ENCODE measurements at regions not wholly inside any gene's neighbourhood (a gene's known extent, or its start where the extent isn't known, plus 50 kb on each side); places are given as distances from the start of the nearest gene placed in this dataset.
A peak's percentile ranks its signal among the peaks of the same experiment; 100 is the strongest.

DNA sequence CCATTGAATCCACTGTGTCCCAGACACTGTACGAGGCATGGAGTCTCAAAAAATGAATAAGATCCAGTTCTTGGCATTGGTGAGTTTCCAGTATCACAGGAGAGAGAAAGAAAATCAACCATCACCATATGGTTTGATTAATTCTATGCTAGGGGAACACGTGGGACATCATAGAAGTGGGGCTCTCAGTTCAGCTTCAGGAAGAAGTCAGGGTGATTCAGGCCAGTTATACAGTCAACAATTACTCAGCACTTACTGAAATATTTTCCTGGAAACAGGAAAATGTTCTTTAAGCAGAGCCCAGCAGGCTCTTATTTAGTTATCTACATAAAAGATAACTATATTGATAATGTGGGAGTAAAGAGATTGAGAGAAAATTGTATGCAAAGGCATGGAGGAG lies 407.2 kb downstream of the NOVA1 start:
- TF ChIP-seq, protein P1, sequence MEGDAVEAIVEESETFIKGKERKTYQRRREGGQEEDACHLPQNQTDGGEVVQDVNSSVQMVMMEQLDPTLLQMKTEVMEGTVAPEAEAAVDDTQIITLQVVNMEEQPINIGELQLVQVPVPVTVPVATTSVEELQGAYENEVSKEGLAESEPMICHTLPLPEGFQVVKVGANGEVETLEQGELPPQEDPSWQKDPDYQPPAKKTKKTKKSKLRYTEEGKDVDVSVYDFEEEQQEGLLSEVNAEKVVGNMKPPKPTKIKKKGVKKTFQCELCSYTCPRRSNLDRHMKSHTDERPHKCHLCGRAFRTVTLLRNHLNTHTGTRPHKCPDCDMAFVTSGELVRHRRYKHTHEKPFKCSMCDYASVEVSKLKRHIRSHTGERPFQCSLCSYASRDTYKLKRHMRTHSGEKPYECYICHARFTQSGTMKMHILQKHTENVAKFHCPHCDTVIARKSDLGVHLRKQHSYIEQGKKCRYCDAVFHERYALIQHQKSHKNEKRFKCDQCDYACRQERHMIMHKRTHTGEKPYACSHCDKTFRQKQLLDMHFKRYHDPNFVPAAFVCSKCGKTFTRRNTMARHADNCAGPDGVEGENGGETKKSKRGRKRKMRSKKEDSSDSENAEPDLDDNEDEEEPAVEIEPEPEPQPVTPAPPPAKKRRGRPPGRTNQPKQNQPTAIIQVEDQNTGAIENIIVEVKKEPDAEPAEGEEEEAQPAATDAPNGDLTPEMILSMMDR (IDR thresholded peaks at IDR 0.05; ENCODE audit: extremely low read depth in 1 of 2, insufficient read depth in 1 of 2, low read depth in 1 of 2, low read length in 2 of 2), result no peak
- TF ChIP-seq POLR2A (IDR thresholded peaks at IDR 0.05; ENCODE audit: low read depth, low read length) (no peak), FOS (IDR thresholded peaks at IDR 0.05; ENCODE audit: borderline replicate concordance, insufficient read depth, low read length) (peak; percentile 67), EZH2 (IDR thresholded peaks at IDR 0.05; ENCODE audit: borderline replicate concordance, low read depth, low read length, severe bottlenecking) (no peak), POLR2AphosphoS5 (IDR thresholded peaks at IDR 0.05; ENCODE audit: insufficient read depth, low read depth, low read length) (no peak), GATA2 (IDR thresholded peaks at IDR 0.05; ENCODE audit: insufficient read depth, insufficient read length, low read depth, low read length) (no peak)
